Astrocyte of the cerebellum (primary cell): ENCODE measurements at regions not wholly inside any gene's neighbourhood (a gene's known extent, or its start where the extent isn't known, plus 50 kb on each side); places are given as distances from the start of the nearest gene placed in this dataset.
A peak's percentile ranks its signal among the peaks of the same experiment; 100 is the strongest.

Experiments used
- DNase-seq: peaks from one replicate; pipeline ENCODE4 v3.0.0-alpha.2; 2011; ENCODE audit warnings: low read depth
- H3K4me3 ChIP-seq: 2 replicates; pipeline ENCODE4 v1.5.1; 2011; ENCODE audit warnings: mild to moderate bottlenecking, low read depth, low read length, moderate library complexity
- in situ Hi-C: cut with HindIII; loops from 2 replicates; pipeline ENCODE4 v1.10.0; 2017; ENCODE audit warnings: low sequenced_read_pairs
- TF ChIP-seq, protein P1 (sequence below): IDR thresholded peaks from 2 replicates; pipeline ENCODE4 v1.5.1; 2012; ENCODE audit warnings: low read length, low read depth, moderate library complexity, mild to moderate bottlenecking; ENCODE audit errors: missing control alignments

DNA sequence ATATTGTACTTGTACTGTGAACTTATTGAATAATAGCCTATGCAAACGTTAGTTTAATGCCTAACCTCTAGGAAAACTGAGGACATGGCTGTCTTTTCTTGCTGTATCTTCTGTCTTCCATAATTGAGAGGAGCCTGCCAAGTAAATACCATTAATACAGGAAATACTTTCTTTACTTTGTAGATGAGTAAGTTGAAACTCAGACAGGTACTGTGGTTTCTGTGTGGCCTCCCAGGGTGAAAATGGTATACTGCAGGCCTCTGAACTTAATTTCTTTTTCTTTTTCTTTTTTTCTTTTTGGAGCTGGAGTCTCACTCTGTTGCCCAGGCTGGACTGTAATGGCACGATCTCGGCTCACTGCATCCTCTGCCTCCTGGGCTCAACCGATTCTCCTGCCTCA lies 208.8 kb upstream of the ADGRL4 start:
- H3K4me3 ChIP-seq: no peak overlapping the region
- no peak for DNase-seq
- in situ Hi-C loops: no loop called here

DNA sequence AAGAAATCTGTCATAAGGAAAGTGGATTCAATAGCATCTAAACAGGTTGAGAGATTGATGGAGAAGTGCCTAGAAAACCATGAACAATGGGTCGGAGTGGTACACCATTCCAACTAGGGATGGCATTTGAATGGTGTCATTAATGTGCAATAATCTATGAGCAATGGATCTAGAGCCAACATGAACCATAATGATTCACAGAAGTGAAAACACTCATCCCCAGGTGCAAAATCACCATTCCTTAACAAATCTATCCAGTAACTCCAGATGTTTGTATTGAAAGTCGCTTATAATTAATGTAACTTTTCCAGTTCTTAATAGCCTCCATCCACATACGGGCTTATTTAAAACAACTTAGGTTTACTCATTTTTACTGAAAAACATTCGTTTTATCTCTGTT lies 201.3 kb upstream of the ADGRL4 start:
- H3K4me3 ChIP-seq: no peak overlapping the region
- in situ Hi-C loops: no loop called here
- TF ChIP-seq, protein P1, sequence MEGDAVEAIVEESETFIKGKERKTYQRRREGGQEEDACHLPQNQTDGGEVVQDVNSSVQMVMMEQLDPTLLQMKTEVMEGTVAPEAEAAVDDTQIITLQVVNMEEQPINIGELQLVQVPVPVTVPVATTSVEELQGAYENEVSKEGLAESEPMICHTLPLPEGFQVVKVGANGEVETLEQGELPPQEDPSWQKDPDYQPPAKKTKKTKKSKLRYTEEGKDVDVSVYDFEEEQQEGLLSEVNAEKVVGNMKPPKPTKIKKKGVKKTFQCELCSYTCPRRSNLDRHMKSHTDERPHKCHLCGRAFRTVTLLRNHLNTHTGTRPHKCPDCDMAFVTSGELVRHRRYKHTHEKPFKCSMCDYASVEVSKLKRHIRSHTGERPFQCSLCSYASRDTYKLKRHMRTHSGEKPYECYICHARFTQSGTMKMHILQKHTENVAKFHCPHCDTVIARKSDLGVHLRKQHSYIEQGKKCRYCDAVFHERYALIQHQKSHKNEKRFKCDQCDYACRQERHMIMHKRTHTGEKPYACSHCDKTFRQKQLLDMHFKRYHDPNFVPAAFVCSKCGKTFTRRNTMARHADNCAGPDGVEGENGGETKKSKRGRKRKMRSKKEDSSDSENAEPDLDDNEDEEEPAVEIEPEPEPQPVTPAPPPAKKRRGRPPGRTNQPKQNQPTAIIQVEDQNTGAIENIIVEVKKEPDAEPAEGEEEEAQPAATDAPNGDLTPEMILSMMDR: no peak
- no peak for DNase-seq

More for the DNA sequence above, 208.8 kb upstream of the ADGRL4 start:
- TF ChIP-seq, protein P1: no peak

DNA sequence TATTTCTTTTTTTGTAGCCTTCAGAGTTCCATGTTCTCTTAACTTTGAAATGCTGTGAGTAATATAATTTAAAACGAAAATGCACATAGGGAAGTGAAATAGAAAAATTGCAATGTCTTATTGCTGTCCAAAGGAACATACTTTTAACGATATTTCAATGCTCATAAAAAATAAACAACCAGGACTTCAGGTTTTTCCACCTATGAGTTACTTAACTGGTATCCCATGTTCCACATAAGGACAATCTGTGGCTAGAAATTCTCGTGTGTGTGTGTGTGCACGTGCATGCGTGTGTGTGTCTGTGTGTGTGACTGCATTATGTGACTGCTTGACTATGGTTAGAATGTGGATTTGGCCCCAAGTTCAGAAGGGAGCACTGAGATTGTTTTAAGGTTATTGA lies 200.8 kb upstream of the ADGRL4 start:
- in situ Hi-C loops: no loop called here
- H3K4me3 ChIP-seq: no peak overlapping the region
- no peak for DNase-seq
- TF ChIP-seq, protein P1: no peak

DNA sequence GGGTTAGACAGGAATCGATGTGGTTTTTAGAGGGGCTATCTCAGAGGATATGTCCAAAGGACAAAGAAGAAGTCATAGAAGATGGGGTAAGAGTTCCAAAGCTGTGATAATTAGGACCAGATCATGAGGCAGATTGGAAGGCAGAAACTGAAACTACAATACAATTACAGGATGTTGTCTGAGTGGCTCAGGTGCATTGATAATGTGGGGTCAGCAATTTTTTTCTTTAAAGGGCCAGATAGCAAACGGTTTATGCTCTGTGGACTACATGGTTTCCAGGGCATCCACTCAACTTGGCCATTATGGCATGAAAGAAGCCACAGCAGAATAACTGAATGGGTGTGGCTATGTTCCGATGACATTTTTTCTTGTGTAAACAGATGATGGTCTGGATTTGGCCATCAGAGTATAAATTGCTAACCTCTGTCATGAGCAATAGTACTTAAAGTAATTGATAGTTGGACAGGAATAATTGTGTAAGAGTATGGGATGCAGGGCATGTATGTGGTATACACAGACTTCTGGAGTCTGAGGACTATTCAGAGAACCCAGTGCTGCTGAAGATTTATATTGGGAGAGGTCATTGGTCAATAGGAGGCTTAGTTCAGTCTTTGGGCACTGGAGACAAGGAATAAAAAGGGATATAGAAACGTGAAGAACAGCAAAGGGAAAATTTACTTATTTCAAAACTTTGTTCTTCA lies 198.4 kb upstream of the ADGRL4 start:
- DNase-seq: no peak
- H3K4me3 ChIP-seq: no peak overlapping the region
- in situ Hi-C loops: no loop called here
- TF ChIP-seq, protein P1: no peak

DNA sequence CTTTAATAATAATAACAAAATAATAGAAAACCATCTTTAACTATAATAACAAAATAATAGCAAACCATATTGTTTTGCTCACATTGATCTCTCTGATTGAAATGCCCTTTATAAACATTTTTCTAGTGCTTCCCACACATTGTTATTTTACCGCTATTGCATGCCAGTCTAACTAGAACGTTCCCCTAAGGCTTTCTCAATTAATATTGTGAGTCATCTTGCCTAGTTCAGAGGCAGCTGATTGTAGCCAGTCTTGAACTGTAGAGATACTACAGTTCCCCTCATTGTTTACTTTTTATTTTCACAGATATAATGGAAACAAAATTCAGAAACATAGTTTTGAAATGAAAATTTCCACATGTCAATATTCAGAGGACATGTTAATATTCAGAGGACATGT lies 192.3 kb upstream of the ADGRL4 start:
- in situ Hi-C loops: no loop called here
- TF ChIP-seq, protein P1: no peak
- no peak for DNase-seq
- no peak overlapping the region for H3K4me3 ChIP-seq

DNA sequence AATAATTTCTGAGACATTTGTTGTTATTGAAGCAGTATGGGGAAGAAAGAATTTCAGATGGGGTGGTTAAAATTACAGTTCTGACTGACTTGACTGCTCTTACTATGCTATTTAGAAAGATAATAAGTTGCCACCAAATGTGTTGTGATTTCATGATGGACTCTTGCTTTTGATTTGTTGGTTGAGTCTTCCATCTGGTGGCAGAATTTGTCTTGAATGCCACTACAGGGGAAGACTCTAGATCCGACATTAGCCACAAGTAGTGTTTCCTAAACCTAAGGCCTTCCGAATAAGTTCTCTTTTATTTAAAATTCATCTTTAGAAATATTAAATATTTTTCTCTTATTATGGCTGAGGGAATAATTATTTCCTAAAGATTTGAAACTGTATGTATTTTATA lies 190.9 kb upstream of the ADGRL4 start:
- H3K4me3 ChIP-seq: no peak overlapping the region
- DNase-seq: no peak
- TF ChIP-seq, protein P1: peak; percentile 21
- in situ Hi-C loops: no loop called here
